Natural killer cell (primary cell): ENCODE measurements at regions not wholly inside any gene's neighbourhood (a gene's known extent, or its start where the extent isn't known, plus 50 kb on each side); places are given as distances from the start of the nearest gene placed in this dataset.

Source experiments
- ATAC-seq, 3 donors: fragments of 150-1000 bp in 2 of 3; fragments of 200-7000 bp in 1 of 3; cut with Tn5 transposase; 1 replicate in 1 of 3; 2 replicates in 2 of 3; pipeline ENCODE4 v1.10.0; 2021; ENCODE audit warnings: mild to moderate bottlenecking in 2 of 3, moderate library complexity in 2 of 3
- DNase-seq, 2 donors: peaks; one replicate each; pipeline versions ENCODE4 v3.0.0 to v3.0.0-alpha.2; 2013 to 2021; ENCODE audit warnings: mixed read lengths in 1 of 2
- H3K27ac ChIP-seq: one replicate; pipeline ENCODE4 v1.5.1; 2013; ENCODE audit warnings: mild to moderate bottlenecking, low read length
- H3K27me3 ChIP-seq: one replicate; pipeline ENCODE4 v1.6.1; 2013; ENCODE audit warnings: low read length; ENCODE audit not compliant: control insufficient read depth, insufficient read depth
- H3K36me3 ChIP-seq: one replicate; pipeline ENCODE4 v1.6.1; 2013; ENCODE audit warnings: low read length; ENCODE audit not compliant: control insufficient read depth, insufficient read depth
- H3K4me1 ChIP-seq: one replicate; pipeline ENCODE4 v1.6.1; 2013; ENCODE audit warnings: low read length; ENCODE audit not compliant: control insufficient read depth, insufficient read depth
- H3K4me3 ChIP-seq: one replicate; pipeline ENCODE4 v1.5.1; 2013; ENCODE audit warnings: low read length
- H3K9me3 ChIP-seq: one replicate; pipeline ENCODE4 v1.6.1; 2013; ENCODE audit warnings: low read length; ENCODE audit not compliant: control insufficient read depth, insufficient read depth
- H3K27ac Mint-ChIP-seq, 2 donors: one replicate each; pipeline ENCODE4 v1.8.0; 2022; ENCODE audit warnings: mild to moderate bottlenecking in 2 of 2, mixed read lengths in 2 of 2, moderate library complexity in 1 of 2
- H3K27me3 Mint-ChIP-seq, 2 donors: one replicate each; pipeline ENCODE4 v1.8.0; 2022; ENCODE audit warnings: low read depth in 2 of 2, mixed read lengths in 2 of 2
- H3K36me3 Mint-ChIP-seq: one replicate; pipeline ENCODE4 v1.8.0; 2022; ENCODE audit warnings: mixed read lengths
- H3K4me1 Mint-ChIP-seq, 2 donors: one replicate each; pipeline ENCODE4 v1.8.0; 2022; ENCODE audit warnings: mixed read lengths in 2 of 2
- H3K4me3 Mint-ChIP-seq: one replicate; pipeline ENCODE4 v1.8.0; 2022; ENCODE audit warnings: mild to moderate bottlenecking, moderate library complexity, mixed read lengths
- H3K9me3 Mint-ChIP-seq, 2 donors: one replicate each; pipeline ENCODE4 v1.8.0; 2022; ENCODE audit warnings: mixed read lengths in 2 of 2
- CTCF ChIP-seq: fragments of 200-600 bp; IDR thresholded peaks from one replicate; pipeline ENCODE4 v1.8.0; 2022; ENCODE audit warnings: antibody characterized with exemption
- WGBS: methylation state at CpG from one replicate; pipeline ENCODE4 v1.1.7; 2013; ENCODE audit warnings: missing lambda C conversion rate; ENCODE audit not compliant: insufficient coverage; 5-methylcytosine and 5-hydroxymethylcytosine counted together
- intact Hi-C: fragments of 100-400 bp; cut with micrococcal nuclease; formaldehyde crosslinking; loops from one replicate; pipeline ENCODE4 v1.14.2; 2022

- Mint-ChIP-seq H3K4me3 (peak overlapping the region; percentile 89), H3K27ac (peak overlapping the region; percentile 90), H3K4me1 (peaks cover 68 to 82% of the 10 kb centered on the region in 2 donors), H3K9me3 (no peaks in the 10 kb centered on the region), H3K36me3 (peaks cover 12% of the 10 kb centered on the region), H3K27me3 (no peaks in the 10 kb centered on the region)
- H3K36me3 ChIP-seq, result peaks cover 3% of the 10 kb centered on the region
- DNase-seq (peak in 1 of 2 donors; percentile 45), ATAC-seq (peak; percentile 44 to 46 (median 45))
- H3K4me1 ChIP-seq, result peaks cover 7% of the 10 kb centered on the region
- peak overlapping the region; percentile 11 for H3K4me3 ChIP-seq
- WGBS, result 21% methylated on average over 1 of the region's 4 CpGs
- no peaks in the 10 kb centered on the region for H3K27me3 ChIP-seq
- peak overlapping the region; percentile 67 for H3K27ac ChIP-seq
- H3K9me3 ChIP-seq, result no peaks in the 10 kb centered on the region
- intact Hi-C loops, result loop anchor here (1.0 to 5.0 kb wide), 7 partner anchors 35 to 260 kb away; no protein-coding TSS in a partner anchor
- TF ChIP-seq CTCF, result no peak
Measured at GRCh38 chr13:74027161-74027779, 106.9 kb downstream of the KLF12 start.

GRCh38 chr13:74026753-74027152 lies 107.5 kb downstream of the KLF12 start:
- Histone ChIP-seq H3K4me1 (peaks cover 7% of the 10 kb centered on the region), H3K36me3 (peaks cover 3% of the 10 kb centered on the region), H3K4me3 (peak overlapping the region; percentile 11), H3K27ac (peak overlapping the region; percentile 67), H3K9me3 (no peaks in the 10 kb centered on the region), H3K27me3 (no peaks in the 10 kb centered on the region)
- H3K27ac Mint-ChIP-seq, result peak overlapping the region; percentile 90
- peaks cover 14% of the 10 kb centered on the region for H3K36me3 Mint-ChIP-seq
- WGBS, result 0% methylated on average over 4 of the region's 4 CpGs
- intact Hi-C loops, result loop anchor here (1.0 to 5.0 kb wide), 7 partner anchors 36 to 261 kb away; no protein-coding TSS in a partner anchor
- H3K4me3 Mint-ChIP-seq, result peak overlapping the region; percentile 89
- DNase-seq, result peak; percentile 61 to 85
- peak; percentile 93 to 97 (median 94) for ATAC-seq
- no peaks in the 10 kb centered on the region for H3K9me3 Mint-ChIP-seq
- H3K27me3 Mint-ChIP-seq, result no peaks in the 10 kb centered on the region
- H3K4me1 Mint-ChIP-seq, result peaks cover 71 to 82% of the 10 kb centered on the region in 2 donors
- no peak for TF ChIP-seq CTCF

GRCh38 chr13:74025369-74025768 lies 108.8 kb downstream of the KLF12 start:
- no peaks in the 10 kb centered on the region for H3K27me3 Mint-ChIP-seq
- Histone ChIP-seq H3K36me3 (peaks cover 3% of the 10 kb centered on the region), H3K4me1 (peaks cover 7% of the 10 kb centered on the region), H3K27me3 (no peaks in the 10 kb centered on the region), H3K27ac (no peak overlapping the region), H3K9me3 (no peaks in the 10 kb centered on the region), H3K4me3 (no peak overlapping the region)
- no peak for ATAC-seq
- peak overlapping the region; percentile 64 to 80 for H3K27ac Mint-ChIP-seq
- 76% methylated on average over 2 of the region's 3 CpGs for WGBS
- no peak for DNase-seq
- intact Hi-C loops, result loop anchor here (5.0 kb wide), 4 partner anchors 37 to 262 kb away; no protein-coding TSS in a partner anchor
- H3K9me3 Mint-ChIP-seq, result no peaks in the 10 kb centered on the region
- H3K36me3 Mint-ChIP-seq, result peaks cover 14% of the 10 kb centered on the region
- peak overlapping the region; percentile 70 for H3K4me3 Mint-ChIP-seq
- H3K4me1 Mint-ChIP-seq, result peaks cover 74 to 81% of the 10 kb centered on the region in 2 donors
- TF ChIP-seq CTCF, result no peak
